Spleen (tissue), 11 donors: ENCODE measurements at regions not wholly inside any gene's neighbourhood (a gene's known extent, or its start where the extent isn't known, plus 50 kb on each side); places are given as distances from the start of the nearest gene placed in this dataset.
"Not testable (repeated sequence)": the region's sequence is repeated elsewhere in the genome, so short reads cannot be mapped to it uniquely, and the experiment has no call there.

ENCODE experiments used
- DNase-seq: peaks from one replicate; pipeline ENCODE4 v3.0.0-alpha.2; 2020
- H3K27ac ChIP-seq, 8 donors: fragments of 200-600 bp; sonication (generic) in 7 of 8; 1 replicate in 4 of 8; 2 replicates in 4 of 8; pipeline versions ENCODE4 v1.5.0 to v1.8.0; 2016 to 2021; ENCODE audit warnings: inconsistent platforms in 4 of 8, mild to moderate bottlenecking in 4 of 8, moderate library complexity in 1 of 8
- H3K27me3 ChIP-seq, 7 donors: fragments of 200-600 bp; sonication (generic) in 6 of 7; replicated peaks in 1 of 7; 1 replicate in 4 of 7; 2 replicates in 3 of 7; pipeline versions ENCODE4 v1.5.0 to v1.8.0; 2016 to 2021; ENCODE audit warnings: inconsistent platforms in 3 of 7, mild to moderate bottlenecking in 1 of 7
- H3K36me3 ChIP-seq, 6 donors: fragments of 200-600 bp; sonication (generic) in 5 of 6; 1 replicate in 4 of 6; 2 replicates in 2 of 6; pipeline versions ENCODE4 v1.5.0 to v1.8.0; 2016 to 2021; ENCODE audit warnings: inconsistent platforms in 2 of 6
- H3K4me1 ChIP-seq, 6 donors: fragments of 200-600 bp; sonication (generic) in 5 of 6; 1 replicate in 3 of 6; 2 replicates in 3 of 6; pipeline versions ENCODE4 v1.5.0 to v1.8.0; 2016 to 2021; ENCODE audit warnings: inconsistent platforms in 3 of 6
- H3K4me3 ChIP-seq, 8 donors: fragments of 200-600 bp; sonication (generic) in 7 of 8; 1 replicate in 4 of 8; 2 replicates in 4 of 8; pipeline versions ENCODE4 v1.5.0 to v1.8.0; 2016 to 2021; ENCODE audit warnings: inconsistent platforms in 4 of 8, mild to moderate bottlenecking in 4 of 8, moderate library complexity in 2 of 8
- H3K9me3 ChIP-seq, 8 donors: fragments of 200-600 bp; sonication (generic) in 7 of 8; 1 replicate in 4 of 8; 2 replicates in 4 of 8; pipeline versions ENCODE4 v1.5.0 to v1.8.0; 2016 to 2021; ENCODE audit warnings: inconsistent platforms in 4 of 8
- CTCF ChIP-seq, 11 experiments: fragments of 200-600 bp in 7 of 11; fragments of 450-650 bp in 4 of 11; sonication (generic) in 4 of 11; IDR thresholded peaks in 8 of 11; conservative IDR thresholded peaks in 3 of 11; 1 replicate in 7 of 11; 2 replicates in 4 of 11; pipeline versions ENCODE4 v1.4.0 to v1.8.0; 2016 to 2021; ENCODE audit warnings: antibody characterized with exemption in 11 of 11, inconsistent platforms in 4 of 11, mild to moderate bottlenecking in 1 of 11
- POLR2A ChIP-seq, 3 donors: fragments of 450-650 bp; IDR thresholded peaks; one replicate each; pipeline ENCODE4 v1.5.1; 2017; ENCODE audit warnings: antibody characterized with exemption in 3 of 3, mild to moderate bottlenecking in 1 of 3
- POLR2AphosphoS5 ChIP-seq, 3 donors: sonication (generic); formaldehyde crosslinking; IDR thresholded peaks; one replicate each; pipeline ENCODE4 v1.5.1; 2017; ENCODE audit warnings: antibody characterized with exemption in 3 of 3
- WGBS, 5 donors: extraction: QIAGEN DNeasy Blood & Tissue Kit in 3 of 5; methylation state at CpG; one replicate each; pipeline versions ENCODE4 v1.1.5 to v1.1.7; 2013 to 2018; 5-methylcytosine and 5-hydroxymethylcytosine counted together
- intact Hi-C: fragments of 100-400 bp; cut with DNase I; formaldehyde crosslinking; loops from one replicate; pipeline ENCODE4 v1.15.0; 2023; ENCODE audit warnings: low total_unique reads
- donor health status: healthy with polysubstance abuse.
- donor health status: DM: no; HTN: no; CAD: no; lungs with moderate emphysema.
- donor health status: DM: no; HTN: no; CAD: no.
- donor health status: Bipolar disorder and iron deficiency.
- donor health status: healthy.
- donor health status: DM: no; HTN: no; CAD: no.
- donor health status: DM: yes; HTN: yes; CAD: no.

- WGBS, 5 donors, result 27 to 97% (median 49%) methylated on average over 2 of the region's 2 CpGs
- Histone ChIP-seq H3K27ac (no peak overlapping the region), H3K4me3 (no peak overlapping the region), H3K9me3 (no peaks in the 10 kb centered on the region), H3K27me3 (no peaks in the 10 kb centered on the region), H3K4me1 (no peaks in the 10 kb centered on the region), H3K36me3 (no peaks in the 10 kb centered on the region)
- no peak for DNase-seq
- no peak for TF ChIP-seq CTCF (IDR thresholded peaks at IDR 0.05 in 8 of 11, conservative IDR thresholded peaks at IDR 0.05 in 3 of 11)
- intact Hi-C loops, result no loop called here
Measured at GRCh38 chr2:100713106-100713505, 106.8 kb upstream of the NPAS2 start.

GRCh38 chr2:100714396-100715010 is 105.4 kb upstream of the NPAS2 start:
- H3K4me1 ChIP-seq, H3K9me3 ChIP-seq, H3K36me3 ChIP-seq, H3K4me3 ChIP-seq, H3K27ac ChIP-seq, H3K27me3 ChIP-seq, intact Hi-C loops, DNase-seq: not testable (repeated sequence)
- WGBS, 5 donors, result 86 to 96% (median 91%) methylated on average over 5 of the region's 5 CpGs

- H3K4me3 ChIP-seq, intact Hi-C loops, H3K27me3 ChIP-seq, H3K27ac ChIP-seq, H3K9me3 ChIP-seq, DNase-seq, H3K36me3 ChIP-seq, H3K4me1 ChIP-seq: not testable (repeated sequence)
- 84 to 89% (median 87%) methylated on average over 4 of the region's 4 CpGs for WGBS, 5 donors
Measured at GRCh38 chr2:100715861-100716260, 104.1 kb upstream of the NPAS2 start.

- intact Hi-C loops, result no loop called here
- no peak for TF ChIP-seq POLR2A (IDR thresholded peaks at IDR 0.05)
- no peak for TF ChIP-seq POLR2AphosphoS5 (IDR thresholded peaks at IDR 0.05)
- no peak for TF ChIP-seq CTCF (IDR thresholded peaks at IDR 0.05 in 8 of 11, conservative IDR thresholded peaks at IDR 0.05 in 3 of 11)
- WGBS, 5 donors, result 82 to 93% (median 90%) methylated on average over 2 of the region's 2 CpGs
- Histone ChIP-seq H3K36me3 (no peaks in the 10 kb centered on the region), H3K4me3 (no peak overlapping the region), H3K27ac (no peak overlapping the region), H3K27me3 (peaks cover 0 to 4% (median 0%) of the 10 kb centered on the region in 7 donors), H3K9me3 (no peaks in the 10 kb centered on the region), H3K4me1 (no peaks in the 10 kb centered on the region)
- DNase-seq, result no peak
Measured at GRCh38 chr2:100716581-100716980, 103.4 kb upstream of the NPAS2 start.

- DNase-seq, result no peak
- H3K36me3 ChIP-seq, result no peaks in the 10 kb centered on the region
- H3K4me1 ChIP-seq, result no peaks in the 10 kb centered on the region
- intact Hi-C loops, result no loop called here
- no peak overlapping the region for H3K27ac ChIP-seq
- 57 to 92% (median 59%) methylated on average over 3 of the region's 3 CpGs for WGBS, 5 donors
- no peaks in the 10 kb centered on the region for H3K9me3 ChIP-seq
- H3K4me3 ChIP-seq, result no peak overlapping the region
- H3K27me3 ChIP-seq, result peaks cover 0 to 11% (median 0%) of the 10 kb centered on the region in 7 donors
- TF ChIP-seq CTCF (IDR thresholded peaks at IDR 0.05 in 8 of 11, conservative IDR thresholded peaks at IDR 0.05 in 3 of 11) (no peak), POLR2A (IDR thresholded peaks at IDR 0.05) (no peak), POLR2AphosphoS5 (IDR thresholded peaks at IDR 0.05) (no peak)
Measured at GRCh38 chr2:100718065-100718629, 101.8 kb upstream of the NPAS2 start.
